HEK293 (cell line): ENCODE measurements at regions not wholly inside any gene's neighbourhood (a gene's known extent, or its start where the extent isn't known, plus 50 kb on each side); places are given as distances from the start of the nearest gene placed in this dataset.

Source experiments
- CTCF ChIA-PET: fragments of 350-600 bp; formaldehyde crosslinking; extraction: SDS; loops from one replicate; lab custom pipeline; 2021; ENCODE audit warnings: antibody characterized with exemption; lab: Yijun Ruan, JAX
- POLR2A ChIA-PET: fragments of 300-600 bp; formaldehyde crosslinking; extraction: SDS; loops from one replicate; lab custom pipeline; 2020; ENCODE audit warnings: antibody characterized with exemption, inconsistent platforms; lab: Yijun Ruan, JAX
- H3K27ac ChIP-seq: fragments of 200-500 bp; sonication (Bioruptor generic); 2 replicates; pipeline ENCODE4 v1.5.1; 2014; ENCODE audit warnings: low read depth, low read length, control low read depth, inconsistent platforms; ENCODE audit errors: extremely low read depth
- H3K36me3 ChIP-seq, 2 experiments: fragments of 200-500 bp in 1 of 2; sonication (Bioruptor generic) in 1 of 2; 1 replicate in 1 of 2; 2 replicates in 1 of 2; pipeline ENCODE4 v1.5.1; 2014 to 2017; ENCODE audit warnings: inconsistent platforms in 2 of 2, low read length in 2 of 2; ENCODE audit not compliant: control insufficient read depth in 2 of 2, insufficient read depth in 1 of 2
- H3K4me1 ChIP-seq: fragments of 200-500 bp; sonication (Bioruptor generic); 2 replicates; pipeline ENCODE4 v1.5.1; 2014; ENCODE audit warnings: mild to moderate bottlenecking, low read length, inconsistent platforms; ENCODE audit not compliant: control insufficient read depth, insufficient read depth
- H3K4me3 ChIP-seq: 2 replicates; pipeline ENCODE4 v1.5.1; 2011; ENCODE audit warnings: low read depth, mild to moderate bottlenecking, control low read depth, low read length, moderate library complexity
- H3K9me3 ChIP-seq: fragments of 200-500 bp; sonication (Bioruptor generic); 2 replicates; pipeline ENCODE4 v1.5.1; 2014; ENCODE audit warnings: low read depth, low read length, inconsistent platforms; ENCODE audit not compliant: control insufficient read depth, insufficient read depth
- IKZF3 ChIP-seq: fragments of 450-650 bp; IDR thresholded peaks from 2 replicates; pipeline ENCODE4 v1.5.0; 2018; ENCODE audit warnings: missing biosample characterization, mild to moderate bottlenecking, missing genetic modification characterization, moderate library complexity
- MEIS1 ChIP-seq: sonication (generic); formaldehyde crosslinking; IDR thresholded peaks from 2 replicates; pipeline ENCODE4 v1.8.1; 2022; ENCODE audit warnings: missing genetic modification reagents, mild to moderate bottlenecking, borderline replicate concordance
- OVOL3 ChIP-seq: fragments of 450-650 bp; formaldehyde crosslinking; IDR thresholded peaks from 2 replicates; pipeline ENCODE4 v1.5.1; 2016; ENCODE audit warnings: missing biosample characterization, missing genetic modification characterization
- PATZ1 ChIP-seq: fragments of 450-650 bp; formaldehyde crosslinking; IDR thresholded peaks from 2 replicates; pipeline ENCODE4 v1.5.1; 2016; ENCODE audit warnings: missing biosample characterization, missing genetic modification characterization
- ZBTB48 ChIP-seq: fragments of 450-650 bp; formaldehyde crosslinking; IDR thresholded peaks from 2 replicates; pipeline ENCODE4 v1.5.1; 2016; ENCODE audit warnings: missing biosample characterization, missing genetic modification characterization
- ZFP3 ChIP-seq: fragments of 450-650 bp; formaldehyde crosslinking; IDR thresholded peaks from 2 replicates; pipeline ENCODE4 v1.5.1; 2016; ENCODE audit warnings: low read depth, missing biosample characterization, missing genetic modification characterization
- ZFP69B ChIP-seq: fragments of 450-650 bp; formaldehyde crosslinking; IDR thresholded peaks from 2 replicates; pipeline ENCODE4 v1.5.1; 2016; ENCODE audit warnings: missing biosample characterization, missing genetic modification characterization
- ZNF157 ChIP-seq: fragments of 450-650 bp; formaldehyde crosslinking; IDR thresholded peaks from 2 replicates; pipeline ENCODE4 v1.5.1; 2016; ENCODE audit warnings: missing biosample characterization, missing genetic modification characterization
- ZNF169 ChIP-seq: fragments of 450-650 bp; formaldehyde crosslinking; IDR thresholded peaks from 2 replicates; pipeline ENCODE4 v1.5.1; 2016; ENCODE audit warnings: missing biosample characterization, missing genetic modification characterization
- ZNF239 ChIP-seq: fragments of 450-650 bp; formaldehyde crosslinking; IDR thresholded peaks from 2 replicates; pipeline ENCODE4 v1.5.1; 2016; ENCODE audit warnings: missing biosample characterization, missing genetic modification characterization
- ZNF24 ChIP-seq: fragments of 450-650 bp; formaldehyde crosslinking; IDR thresholded peaks from 2 replicates; pipeline ENCODE4 v1.5.1; 2016; ENCODE audit warnings: missing biosample characterization, missing genetic modification characterization
- ZNF280D ChIP-seq: fragments of 450-650 bp; formaldehyde crosslinking; IDR thresholded peaks from 2 replicates; pipeline ENCODE4 v1.5.1; 2016; ENCODE audit warnings: missing biosample characterization, missing genetic modification characterization
- ZNF324 ChIP-seq: fragments of 450-650 bp; formaldehyde crosslinking; IDR thresholded peaks from 2 replicates; pipeline ENCODE4 v1.5.1; 2016; ENCODE audit warnings: missing biosample characterization, missing genetic modification characterization
- ZNF449 ChIP-seq: fragments of 450-650 bp; formaldehyde crosslinking; IDR thresholded peaks from 2 replicates; pipeline ENCODE4 v1.5.1; 2017; ENCODE audit warnings: missing biosample characterization, mild to moderate bottlenecking, missing genetic modification characterization, moderate library complexity
- ZNF518A ChIP-seq: fragments of 450-650 bp; formaldehyde crosslinking; conservative IDR thresholded peaks from 2 replicates; pipeline ENCODE4 v1.5.1; 2016; ENCODE audit warnings: low read depth, missing biosample characterization, missing genetic modification characterization
- ZNF561 ChIP-seq: fragments of 450-650 bp; IDR thresholded peaks from 2 replicates; pipeline ENCODE4 v1.5.1; 2018; ENCODE audit warnings: missing biosample characterization, missing genetic modification characterization, borderline replicate concordance
- ZNF837 ChIP-seq: fragments of 450-650 bp; formaldehyde crosslinking; IDR thresholded peaks from 2 replicates; pipeline ENCODE4 v1.5.1; 2016; ENCODE audit warnings: missing biosample characterization, missing genetic modification characterization
- ZSCAN23 ChIP-seq: fragments of 450-650 bp; formaldehyde crosslinking; IDR thresholded peaks from 2 replicates; pipeline ENCODE4 v1.5.1; 2016; ENCODE audit warnings: missing biosample characterization, missing genetic modification characterization

GRCh38 chr1:4571263-4571662 is 83.1 kb upstream of the AJAP1 start:
- POLR2A ChIA-PET = no interaction called here
- Histone ChIP-seq H3K36me3 (no peaks in the 10 kb centered on the region), H3K4me3 (no peak overlapping the region)
- CTCF ChIA-PET = no interaction called here
- TF ChIP-seq ZNF324 (tag by site-specific recombination) = no peak
- no peak for TF ChIP-seq MEIS1 (CRISPR knock-in tag)
- no peak for TF ChIP-seq ZSCAN23 (tag by site-specific recombination)
- no peak for TF ChIP-seq ZNF280D
- no peak for TF ChIP-seq ZFP3 (tag by site-specific recombination)
- no peak for TF ChIP-seq ZNF239 (tag by site-specific recombination)
- no peak for TF ChIP-seq ZBTB48 (tag by site-specific recombination)
- TF ChIP-seq ZNF169 = no peak
- no peak for TF ChIP-seq ZNF24
- TF ChIP-seq ZNF449 (tag by site-specific recombination) = no peak
- TF ChIP-seq ZNF518A (tag by site-specific recombination) = no peak
- no peak for TF ChIP-seq ZNF837
- no peak for TF ChIP-seq IKZF3 (tag by site-specific recombination)
- TF ChIP-seq ZNF561 (tag by site-specific recombination) = no peak
- no peak for TF ChIP-seq ZFP69B (tag by site-specific recombination)
- no peak for TF ChIP-seq PATZ1
- no peak for TF ChIP-seq OVOL3 (tag by site-specific recombination)
- TF ChIP-seq ZNF157 (tag by site-specific recombination) = no peak
- TF ChIP-seq, all 188 proteins: peak for 0
- Histone ChIP-seq H3K4me1 (no peaks in the 10 kb centered on the region), H3K9me3 (no peaks in the 10 kb centered on the region), H3K27ac (no peak overlapping the region)
